ENCODE measurements at regions not wholly inside any gene's neighbourhood (a gene's known extent, or its start where the extent isn't known, plus 50 kb on each side); places are given as distances from the start of the nearest gene placed in this dataset.

GRCh38 chr1:181896824-181897223 is 164.7 kb downstream of the ZNF648 start:
- peaks cover 17% of the 10 kb centered on the region for H3K9me3 Mint-ChIP-seq
- no peak overlapping the region for H3K27ac Mint-ChIP-seq
- H3K4me3 Mint-ChIP-seq = no peak overlapping the region
- TF ChIP-seq ZNF416 (CRISPR knock-in tag; IDR thresholded peaks at IDR 0.05) (no peak), FOXP4 (CRISPR knock-in tag; IDR thresholded peaks at IDR 0.05) (no peak), MYBL2 (CRISPR knock-in tag; IDR thresholded peaks at IDR 0.05) (no peak), AFF4 (CRISPR knock-in tag; IDR thresholded peaks at IDR 0.05; ENCODE audit: borderline replicate concordance) (no peak), CREB1 (CRISPR knock-in tag; IDR thresholded peaks at IDR 0.05) (no peak), SMAD4 (CRISPR knock-in tag; IDR thresholded peaks at IDR 0.05) (no peak), USF2 (CRISPR knock-in tag; IDR thresholded peaks at IDR 0.05) (no peak), ZNF423 (CRISPR knock-in tag; IDR thresholded peaks at IDR 0.05) (no peak), ZNF121 (CRISPR knock-in tag; IDR thresholded peaks at IDR 0.05) (no peak), MLX (CRISPR knock-in tag; IDR thresholded peaks at IDR 0.05) (no peak), GRHL2 (CRISPR knock-in tag; IDR thresholded peaks at IDR 0.05; ENCODE audit: insufficient replicate concordance, severe bottlenecking) (no peak), CREM (CRISPR knock-in tag; IDR thresholded peaks at IDR 0.05) (no peak), ATF6 (CRISPR knock-in tag; IDR thresholded peaks at IDR 0.05) (no peak), ATF3 (CRISPR knock-in tag; conservative IDR thresholded peaks at IDR 0.05) (no peak), RELA (CRISPR knock-in tag; IDR thresholded peaks at IDR 0.05; ENCODE audit: borderline replicate concordance) (no peak), STAT6 (CRISPR knock-in tag; conservative IDR thresholded peaks at IDR 0.05; ENCODE audit: low read depth) (no peak), PRDM15 (CRISPR knock-in tag; IDR thresholded peaks at IDR 0.05) (no peak), PRRX2 (CRISPR knock-in tag; IDR thresholded peaks at IDR 0.05) (no peak), RORB (CRISPR knock-in tag; IDR thresholded peaks at IDR 0.05) (no peak), ATF2 (CRISPR knock-in tag; IDR thresholded peaks at IDR 0.05; ENCODE audit: borderline replicate concordance, low read depth) (no peak)
- H3K36me3 Mint-ChIP-seq = no peaks in the 10 kb centered on the region
- ChIA-PET POLR2A (no interaction called here), CTCF (no interaction called here)
- H3K4me1 Mint-ChIP-seq = no peaks in the 10 kb centered on the region
- no peak for DNase-seq (ENCODE audit: low spot score)
- peaks cover 2% of the 10 kb centered on the region; the same call in 1 of the 2 replicates for H3K27me3 Mint-ChIP-seq (ENCODE audit: low read depth)
- ATAC-seq = no peak

All from WTC11 (cell line).